ENCODE measurements at regions not wholly inside any gene's neighbourhood (a gene's known extent, or its start where the extent isn't known, plus 50 kb on each side); places are given as distances from the start of the nearest gene placed in this dataset.

DNA sequence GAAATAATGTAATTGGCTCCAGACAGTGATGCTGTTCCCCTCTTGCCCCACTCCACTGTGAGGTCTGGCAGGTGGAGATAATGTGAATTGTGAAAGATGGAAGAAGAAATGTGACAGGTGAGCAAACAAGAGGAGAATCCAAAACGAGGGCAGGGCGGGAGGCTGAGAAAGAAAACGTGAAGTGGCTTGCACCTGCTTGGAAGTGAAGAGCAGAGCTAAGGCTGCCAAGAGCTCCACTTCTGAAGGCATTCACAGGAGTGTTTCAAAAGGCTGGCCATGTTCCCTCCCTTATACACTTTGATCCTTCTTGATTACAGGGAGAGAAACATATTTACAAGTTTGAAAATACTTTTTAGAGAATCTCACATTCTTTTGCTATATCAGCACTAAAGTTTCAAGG, 359.4 kb downstream of the EPHA7 start:
- TF ChIP-seq, protein P1, sequence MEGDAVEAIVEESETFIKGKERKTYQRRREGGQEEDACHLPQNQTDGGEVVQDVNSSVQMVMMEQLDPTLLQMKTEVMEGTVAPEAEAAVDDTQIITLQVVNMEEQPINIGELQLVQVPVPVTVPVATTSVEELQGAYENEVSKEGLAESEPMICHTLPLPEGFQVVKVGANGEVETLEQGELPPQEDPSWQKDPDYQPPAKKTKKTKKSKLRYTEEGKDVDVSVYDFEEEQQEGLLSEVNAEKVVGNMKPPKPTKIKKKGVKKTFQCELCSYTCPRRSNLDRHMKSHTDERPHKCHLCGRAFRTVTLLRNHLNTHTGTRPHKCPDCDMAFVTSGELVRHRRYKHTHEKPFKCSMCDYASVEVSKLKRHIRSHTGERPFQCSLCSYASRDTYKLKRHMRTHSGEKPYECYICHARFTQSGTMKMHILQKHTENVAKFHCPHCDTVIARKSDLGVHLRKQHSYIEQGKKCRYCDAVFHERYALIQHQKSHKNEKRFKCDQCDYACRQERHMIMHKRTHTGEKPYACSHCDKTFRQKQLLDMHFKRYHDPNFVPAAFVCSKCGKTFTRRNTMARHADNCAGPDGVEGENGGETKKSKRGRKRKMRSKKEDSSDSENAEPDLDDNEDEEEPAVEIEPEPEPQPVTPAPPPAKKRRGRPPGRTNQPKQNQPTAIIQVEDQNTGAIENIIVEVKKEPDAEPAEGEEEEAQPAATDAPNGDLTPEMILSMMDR (IDR thresholded peaks at IDR 0.05) = no peak
- TF ChIP-seq POLR2A (IDR thresholded peaks at IDR 0.05) = no peak

Data from body of pancreas (tissue), 4 donors.